ENCODE measurements at regions not wholly inside any gene's neighbourhood (a gene's known extent, or its start where the extent isn't known, plus 50 kb on each side); places are given as distances from the start of the nearest gene placed in this dataset.

DNA sequence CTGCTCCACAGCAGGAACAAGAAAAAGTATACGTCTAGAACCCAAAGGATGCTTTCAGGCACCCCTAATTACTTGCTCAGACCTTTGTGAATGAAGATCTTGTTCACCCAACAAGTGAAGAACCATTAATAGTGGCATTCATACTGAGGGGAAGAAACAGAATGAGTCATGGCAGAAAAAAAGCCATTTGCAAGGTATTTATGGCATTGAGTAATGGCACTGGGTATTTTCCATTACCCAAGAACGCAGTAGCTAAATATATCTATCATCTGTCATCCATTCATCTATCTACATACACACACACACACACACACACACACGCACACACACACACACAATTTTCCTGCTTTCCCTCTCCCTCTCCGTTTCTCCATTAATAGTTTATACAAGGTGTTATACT lies 56.4 kb upstream of the XIRP2 start:
- TF ChIP-seq POLR2A (IDR thresholded peaks at IDR 0.05) = no peak
- TF ChIP-seq, protein P1, sequence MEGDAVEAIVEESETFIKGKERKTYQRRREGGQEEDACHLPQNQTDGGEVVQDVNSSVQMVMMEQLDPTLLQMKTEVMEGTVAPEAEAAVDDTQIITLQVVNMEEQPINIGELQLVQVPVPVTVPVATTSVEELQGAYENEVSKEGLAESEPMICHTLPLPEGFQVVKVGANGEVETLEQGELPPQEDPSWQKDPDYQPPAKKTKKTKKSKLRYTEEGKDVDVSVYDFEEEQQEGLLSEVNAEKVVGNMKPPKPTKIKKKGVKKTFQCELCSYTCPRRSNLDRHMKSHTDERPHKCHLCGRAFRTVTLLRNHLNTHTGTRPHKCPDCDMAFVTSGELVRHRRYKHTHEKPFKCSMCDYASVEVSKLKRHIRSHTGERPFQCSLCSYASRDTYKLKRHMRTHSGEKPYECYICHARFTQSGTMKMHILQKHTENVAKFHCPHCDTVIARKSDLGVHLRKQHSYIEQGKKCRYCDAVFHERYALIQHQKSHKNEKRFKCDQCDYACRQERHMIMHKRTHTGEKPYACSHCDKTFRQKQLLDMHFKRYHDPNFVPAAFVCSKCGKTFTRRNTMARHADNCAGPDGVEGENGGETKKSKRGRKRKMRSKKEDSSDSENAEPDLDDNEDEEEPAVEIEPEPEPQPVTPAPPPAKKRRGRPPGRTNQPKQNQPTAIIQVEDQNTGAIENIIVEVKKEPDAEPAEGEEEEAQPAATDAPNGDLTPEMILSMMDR (IDR thresholded peaks at IDR 0.05) = no peak
- Histone ChIP-seq H3K36me3 (replicated peaks in 1 of 2; ENCODE audit: insufficient read depth in 1 of 2, low read depth in 2 of 2) (no peaks in the 10 kb centered on the region), H3K9me3 (no peaks in the 10 kb centered on the region), H3K4me1 (no peaks in the 10 kb centered on the region), H3K27ac (no peak overlapping the region), H3K4me3 (no peak overlapping the region), H3K27me3 (no peaks in the 10 kb centered on the region)
- no peak for DNase-seq
- WGBS, 2 donors = 68 to 69% methylated on average over 4 of the region's 4 CpGs
- no peak for ATAC-seq
- intact Hi-C loops (cut with DNase I) = no loop called here

DNA sequence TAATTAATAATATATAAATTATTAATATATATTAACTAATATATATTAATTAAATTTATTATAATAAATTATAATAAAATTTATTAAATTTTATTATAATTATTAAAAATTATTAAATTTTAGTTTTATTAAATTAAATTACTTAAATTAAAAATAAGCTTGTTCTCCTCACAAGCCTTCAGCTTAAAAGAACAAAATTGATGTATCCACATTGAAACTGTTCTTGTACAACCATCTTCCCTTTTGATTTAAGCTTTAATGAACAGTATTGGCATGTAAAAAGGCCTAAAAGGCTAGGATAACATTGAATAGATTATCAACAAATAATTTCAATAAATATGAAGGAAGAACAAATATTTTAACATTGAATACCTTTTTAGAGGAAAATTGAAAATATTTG lies 62.4 kb upstream of the XIRP2 start:
- Histone ChIP-seq H3K4me1 (no peaks in the 10 kb centered on the region), H3K27ac (no peak overlapping the region), H3K27me3 (no peaks in the 10 kb centered on the region), H3K4me3 (no peak overlapping the region), H3K36me3 (replicated peaks in 1 of 2; ENCODE audit: insufficient read depth in 1 of 2, low read depth in 2 of 2) (no peaks in the 10 kb centered on the region), H3K9me3 (no peaks in the 10 kb centered on the region)
- DNase-seq (no peak), ATAC-seq (no peak)
- intact Hi-C loops (cut with DNase I) = no loop called here
- TF ChIP-seq, protein P1 (IDR thresholded peaks at IDR 0.05) = no peak
- TF ChIP-seq POLR2A (IDR thresholded peaks at IDR 0.05) = no peak

DNA sequence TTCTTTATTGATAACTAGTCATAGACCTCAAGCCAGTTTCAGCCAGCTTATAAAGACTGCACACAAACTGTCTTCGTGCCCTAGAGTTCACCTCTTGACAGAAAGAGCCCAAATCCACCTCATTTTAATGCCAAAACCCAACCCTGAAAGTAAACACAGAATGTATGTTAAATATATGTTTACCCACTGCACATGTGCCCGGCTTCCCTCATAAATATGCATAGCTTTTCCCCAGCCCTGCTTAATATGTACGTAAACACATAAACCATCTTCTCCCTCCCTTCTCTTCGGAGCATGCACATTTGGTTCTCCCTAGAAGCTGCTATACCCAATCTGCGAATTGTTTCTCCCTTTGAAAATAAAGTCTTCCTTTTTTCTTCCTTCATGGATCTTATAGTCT lies 73.9 kb upstream of the XIRP2 start:
- Histone ChIP-seq H3K27me3 (no peaks in the 10 kb centered on the region), H3K36me3 (replicated peaks in 1 of 2; ENCODE audit: insufficient read depth in 1 of 2, low read depth in 2 of 2) (no peaks in the 10 kb centered on the region), H3K27ac (no peak overlapping the region), H3K4me3 (no peak overlapping the region), H3K4me1 (no peaks in the 10 kb centered on the region), H3K9me3 (no peaks in the 10 kb centered on the region)
- intact Hi-C loops (cut with DNase I) = no loop called here
- ATAC-seq (no peak), DNase-seq (no peak)
- no peak for TF ChIP-seq POLR2A (IDR thresholded peaks at IDR 0.05)
- TF ChIP-seq, protein P1 (IDR thresholded peaks at IDR 0.05) = no peak
- WGBS, 2 donors = 76 to 81% methylated on average over 5 of the region's 5 CpGs

DNA sequence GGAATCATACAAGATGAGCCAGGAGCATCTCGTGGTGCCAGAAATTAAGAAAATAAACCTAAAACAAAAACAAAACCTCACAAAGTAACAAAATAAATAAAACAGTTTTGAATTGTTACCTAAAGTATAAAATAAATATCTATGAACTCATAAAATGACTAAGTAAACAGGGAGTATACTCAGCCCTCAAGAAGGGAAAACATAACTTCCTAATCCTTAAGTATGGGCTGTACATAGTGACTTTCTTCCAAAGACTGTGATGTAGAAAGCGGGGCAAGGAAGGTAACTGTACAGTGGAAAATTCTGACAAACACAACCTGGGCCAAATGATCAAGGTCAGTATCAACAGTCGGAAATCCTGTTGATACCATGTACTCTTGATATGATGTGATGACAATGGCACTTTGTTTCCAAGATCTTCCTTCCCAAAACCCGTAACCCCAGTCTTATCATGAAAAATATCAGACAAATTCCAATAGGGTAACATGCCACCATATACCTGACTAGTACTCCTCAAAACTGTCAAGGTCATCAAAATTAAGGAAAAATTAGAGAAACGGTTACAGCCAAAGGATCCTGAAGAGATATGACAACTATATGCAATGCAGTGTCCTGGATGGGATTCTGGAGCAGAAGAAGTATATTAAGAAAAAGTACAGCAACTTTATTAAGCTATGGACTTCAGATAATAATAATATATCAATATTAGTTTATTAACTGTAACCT lies 76.0 kb upstream of the XIRP2 start:
- TF ChIP-seq POLR2A (IDR thresholded peaks at IDR 0.05) = no peak
- TF ChIP-seq, protein P1 (IDR thresholded peaks at IDR 0.05) = no peak
- Histone ChIP-seq H3K27me3 (no peaks in the 10 kb centered on the region), H3K36me3 (replicated peaks in 1 of 2; ENCODE audit: insufficient read depth in 1 of 2, low read depth in 2 of 2) (no peaks in the 10 kb centered on the region), H3K4me3 (no peak overlapping the region), H3K27ac (no peak overlapping the region), H3K4me1 (no peaks in the 10 kb centered on the region), H3K9me3 (no peaks in the 10 kb centered on the region)
- 53 to 64% methylated on average over 5 of the region's 5 CpGs for WGBS, 2 donors
- no peak for ATAC-seq
- no peak for DNase-seq
- intact Hi-C loops (cut with DNase I) = no loop called here

DNA sequence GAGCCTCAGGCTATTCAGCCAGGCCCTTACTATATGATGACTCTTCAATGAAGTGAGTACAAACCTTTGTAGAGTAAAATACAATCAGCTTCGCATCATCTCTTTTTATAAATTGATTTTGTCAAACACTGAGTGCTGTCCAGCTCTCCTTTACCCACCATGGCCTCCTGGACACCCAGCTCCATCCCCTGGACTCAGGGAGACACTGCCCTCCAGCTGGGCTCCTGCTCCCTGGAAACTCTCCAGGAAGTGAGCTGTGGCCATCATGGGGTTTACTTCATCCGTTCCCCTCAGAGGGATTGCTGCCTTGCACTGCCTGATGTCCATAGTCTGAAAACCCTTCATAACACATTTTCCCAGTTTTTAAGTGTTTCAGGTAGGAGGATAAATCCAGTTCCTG lies 82.5 kb upstream of the XIRP2 start:
- H3K27ac ChIP-seq = no peak overlapping the region
- 90% methylated on average over 2 of the region's 2 CpGs for WGBS, 2 donors
- no peak for ATAC-seq
- H3K9me3 ChIP-seq = no peaks in the 10 kb centered on the region
- no peaks in the 10 kb centered on the region for H3K4me1 ChIP-seq
- no peak overlapping the region for H3K4me3 ChIP-seq
- intact Hi-C loops (cut with DNase I) = no loop called here
- H3K27me3 ChIP-seq = no peaks in the 10 kb centered on the region
- H3K36me3 ChIP-seq (replicated peaks in 1 of 2; ENCODE audit: insufficient read depth in 1 of 2, low read depth in 2 of 2) = no peaks in the 10 kb centered on the region
- TF ChIP-seq, protein P1 (IDR thresholded peaks at IDR 0.05) = no peak
- TF ChIP-seq POLR2A (IDR thresholded peaks at IDR 0.05) = no peak
- DNase-seq = no peak

Data from body of pancreas (tissue), 4 donors.